DND-41 (cell line): ENCODE measurements at regions not wholly inside any gene's neighbourhood (a gene's known extent, or its start where the extent isn't known, plus 50 kb on each side); places are given as distances from the start of the nearest gene placed in this dataset.

Experiments
- CTCF ChIP-seq: IDR thresholded peaks from 2 replicates; pipeline ENCODE4 v1.5.1; 2012; ENCODE audit warnings: borderline replicate concordance, low read length, moderate library complexity, mild to moderate bottlenecking; ENCODE audit not compliant: poor library complexity, severe bottlenecking; ENCODE audit errors: extremely low read depth
- EZH2 ChIP-seq: IDR thresholded peaks from 3 replicates; pipeline ENCODE4 v1.6.1; 2012; ENCODE audit warnings: borderline replicate concordance, low read depth, mild to moderate bottlenecking, moderate library complexity, low read length, inconsistent platforms; ENCODE audit not compliant: severe bottlenecking

- TF ChIP-seq CTCF (no peak), EZH2 (no peak)
Observed at GRCh38 chr2:150625741-150626140, 138.3 kb upstream of the RND3 start.
